ENCODE measurements at regions not wholly inside any gene's neighbourhood (a gene's known extent, or its start where the extent isn't known, plus 50 kb on each side); places are given as distances from the start of the nearest gene placed in this dataset.

DNA sequence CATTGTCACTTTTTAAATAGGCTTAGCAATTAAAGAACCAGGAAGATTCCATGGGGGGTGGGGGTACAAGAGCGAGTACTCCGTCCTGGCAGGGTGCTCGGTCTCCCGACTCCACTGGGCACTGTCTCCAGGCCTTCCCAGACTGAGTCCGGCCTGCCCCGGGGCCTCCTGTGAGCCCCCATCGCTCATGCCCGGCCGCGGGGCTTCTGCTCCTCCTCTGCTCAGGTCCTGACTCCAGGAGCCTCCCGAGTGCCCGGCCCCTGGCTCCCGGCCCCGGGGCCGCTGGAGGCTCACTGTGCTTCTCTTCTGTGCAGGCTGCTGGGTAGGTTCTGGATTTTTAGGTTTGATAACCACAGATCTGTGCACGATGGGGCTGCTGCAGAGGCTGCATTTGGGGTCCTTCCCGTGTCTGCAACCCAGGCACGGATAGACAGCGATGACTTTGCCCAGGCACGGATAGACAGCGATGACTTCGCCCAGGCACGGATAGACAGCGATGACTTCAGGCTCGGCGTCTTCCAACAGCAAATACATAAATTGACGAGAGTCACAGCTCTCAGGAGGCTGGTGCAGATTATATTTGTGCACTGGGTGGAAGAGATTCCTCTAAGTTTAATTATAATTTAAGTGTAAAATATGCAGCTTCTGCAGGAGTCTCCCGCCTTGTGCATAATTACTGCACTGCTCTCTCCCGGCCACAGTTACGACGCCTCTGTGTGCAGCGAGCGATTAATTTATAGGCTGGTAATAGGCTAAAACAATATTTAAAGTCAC, 74.8 kb upstream of the RXRA start:
- DNase-seq = no peak

DNA sequence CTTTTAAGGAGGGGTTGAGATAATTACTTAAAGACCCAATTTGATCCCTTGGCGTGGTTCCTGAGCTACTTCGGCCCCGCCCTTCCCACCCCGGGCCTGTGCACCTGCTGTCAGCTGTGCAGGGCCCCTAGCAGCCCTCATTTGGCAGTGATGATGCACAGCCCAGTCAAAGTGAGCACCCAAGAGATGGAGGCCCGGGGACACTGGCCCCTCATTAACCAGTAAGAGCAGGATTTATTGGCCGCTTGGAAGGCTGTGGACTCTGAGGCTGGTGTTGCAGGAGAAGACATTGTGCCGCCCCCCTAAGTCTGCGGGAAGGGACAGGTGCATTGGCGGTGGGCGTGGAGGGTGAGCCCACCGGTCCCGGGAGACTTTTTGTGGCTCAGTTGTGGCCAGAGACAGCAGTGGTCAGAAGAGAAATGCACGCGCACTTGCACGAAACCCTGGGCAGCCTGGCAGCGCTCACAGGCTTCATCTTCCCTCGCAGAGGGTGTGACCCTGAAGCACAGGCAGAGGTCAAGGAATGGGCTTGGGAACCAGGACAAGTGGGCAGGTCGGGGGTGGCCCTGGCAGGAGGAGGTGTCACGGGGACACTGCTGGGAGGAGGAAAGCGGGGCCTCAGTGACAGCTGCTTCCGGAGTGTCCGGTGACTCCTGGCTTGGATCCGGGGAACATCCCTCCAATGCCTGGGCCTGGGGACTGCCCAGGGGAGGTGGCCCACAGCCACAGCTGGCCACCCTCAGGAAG, 74.0 kb upstream of the RXRA start:
- DNase-seq = no peak

GRCh38 chr9:134253606-134254205, 72.5 kb upstream of the RXRA start:
- DNase-seq = no peak

DNA sequence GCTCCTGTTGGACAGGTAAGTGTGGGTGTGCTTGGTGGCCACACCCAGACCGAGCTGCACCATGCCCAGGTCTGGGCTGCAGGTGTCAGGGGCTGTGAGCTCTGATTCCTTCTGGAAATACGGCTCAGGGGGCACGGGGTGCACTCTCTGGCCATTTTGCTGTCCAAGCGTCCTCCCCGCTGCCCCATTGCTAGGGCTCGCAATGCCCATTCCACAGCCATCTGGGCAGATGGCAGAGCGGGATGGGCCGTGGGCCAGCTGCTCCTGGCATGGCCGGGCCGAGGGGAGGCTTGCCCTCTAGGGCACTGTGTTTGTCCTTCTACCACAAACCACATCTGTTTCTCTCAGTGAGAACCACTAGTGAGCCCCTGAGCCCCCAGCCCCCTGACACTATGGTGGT, 67.9 kb upstream of the RXRA start:
- DNase-seq = no peak

DNA sequence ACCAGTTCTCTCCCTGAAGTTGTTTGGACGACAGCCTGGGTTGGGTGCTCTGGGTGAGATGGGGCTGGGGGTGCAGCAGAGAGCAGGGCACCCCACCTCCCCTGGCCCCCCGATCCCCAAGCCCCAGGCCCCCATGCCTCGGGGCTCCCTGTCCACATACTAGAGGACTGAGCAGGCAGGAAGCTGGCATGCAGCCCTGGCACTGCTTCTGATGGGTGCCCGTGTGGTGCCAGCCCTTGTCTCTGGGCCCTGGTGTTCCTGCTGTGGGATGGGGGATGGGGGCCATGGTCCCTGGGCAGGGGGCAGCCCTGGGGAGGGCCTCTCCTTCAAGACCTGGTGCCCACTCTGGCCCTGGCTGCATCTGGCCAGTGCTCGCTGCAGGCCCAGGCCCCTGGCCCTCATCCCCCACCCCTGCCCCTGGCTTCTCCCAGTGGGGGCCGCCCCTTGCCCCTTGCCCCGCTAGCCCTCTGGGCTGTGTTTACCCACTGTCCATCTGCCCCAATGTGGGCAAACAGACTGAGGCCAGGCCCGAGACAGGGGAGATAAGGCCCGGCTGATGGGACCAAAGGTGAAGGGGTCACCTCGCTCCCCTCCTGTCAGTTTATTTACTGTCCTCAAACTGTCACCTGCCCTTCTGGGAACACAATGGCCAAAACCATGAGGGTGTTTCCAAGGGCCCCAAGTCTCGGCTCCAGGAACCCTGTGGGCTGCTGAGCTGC, 67.3 kb upstream of the RXRA start:
- no peak for DNase-seq

DNA sequence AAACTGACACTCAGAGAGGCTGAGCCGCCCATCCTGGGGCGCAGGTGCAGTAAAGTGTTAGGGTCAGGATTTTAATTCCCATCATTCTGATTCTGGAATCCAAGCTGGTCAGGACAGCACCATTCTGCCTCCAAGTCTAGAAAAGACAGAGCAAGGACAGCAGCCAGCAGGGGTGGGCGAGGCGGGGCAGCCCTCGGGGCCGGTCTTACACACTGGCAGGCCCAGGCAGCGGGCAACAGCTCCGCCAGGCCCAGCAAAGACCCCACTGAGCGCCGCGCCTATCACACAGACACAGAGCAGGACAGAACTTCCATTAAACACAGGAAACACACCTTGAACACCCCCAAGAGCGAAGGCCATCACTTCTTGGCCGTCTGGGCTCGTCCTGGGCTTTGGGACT, 66.5 kb upstream of the RXRA start:
- no peak for DNase-seq

DNA sequence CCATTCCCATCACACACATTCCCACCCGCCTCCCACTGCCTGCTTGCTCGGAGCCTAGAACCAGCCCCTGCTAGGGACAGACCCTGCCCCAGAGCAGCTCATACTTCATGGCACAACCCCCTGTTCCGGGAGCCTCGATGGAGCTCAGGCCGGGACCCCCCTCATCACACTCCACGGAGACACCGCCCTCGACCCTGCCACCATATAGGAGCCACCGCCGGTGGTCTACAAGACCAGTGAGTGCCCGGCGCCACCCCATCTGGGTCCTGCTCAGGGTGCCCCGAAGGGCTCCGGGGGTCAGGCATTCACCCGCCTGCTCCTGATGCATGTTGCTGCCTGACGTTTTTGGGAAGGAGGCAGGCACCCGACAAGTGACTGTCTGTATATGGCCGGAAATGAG, 65.5 kb upstream of the RXRA start:
- DNase-seq = no peak

GRCh38 chr9:134262035-134262434, 64.2 kb upstream of the RXRA start:
- DNase-seq = no peak

GRCh38 chr9:134263596-134263995, 62.7 kb upstream of the RXRA start:
- DNase-seq = no peak

DNA sequence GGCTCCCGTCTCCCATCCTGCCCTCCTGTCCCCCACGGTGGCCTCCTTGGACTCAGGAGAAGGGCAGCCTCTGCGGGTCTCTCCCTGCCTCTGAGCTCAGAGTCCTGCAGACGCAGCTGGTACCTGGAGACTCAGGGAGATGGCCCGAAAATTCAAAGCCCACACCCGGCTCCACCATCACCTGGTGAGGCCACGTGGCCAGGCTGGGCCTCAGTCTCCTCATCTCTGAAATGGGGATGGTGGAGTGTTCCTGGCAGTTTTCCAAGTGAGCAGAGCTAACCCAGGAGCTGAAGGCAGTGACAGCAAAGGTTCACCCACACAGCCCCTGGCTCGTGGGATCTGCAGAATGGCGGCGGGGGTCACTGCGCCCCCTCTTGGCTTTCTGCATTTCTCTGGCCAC, 62.1 kb upstream of the RXRA start:
- no peak for DNase-seq

GRCh38 chr9:134265078-134265477, 61.2 kb upstream of the RXRA start:
- DNase-seq = no peak

DNA sequence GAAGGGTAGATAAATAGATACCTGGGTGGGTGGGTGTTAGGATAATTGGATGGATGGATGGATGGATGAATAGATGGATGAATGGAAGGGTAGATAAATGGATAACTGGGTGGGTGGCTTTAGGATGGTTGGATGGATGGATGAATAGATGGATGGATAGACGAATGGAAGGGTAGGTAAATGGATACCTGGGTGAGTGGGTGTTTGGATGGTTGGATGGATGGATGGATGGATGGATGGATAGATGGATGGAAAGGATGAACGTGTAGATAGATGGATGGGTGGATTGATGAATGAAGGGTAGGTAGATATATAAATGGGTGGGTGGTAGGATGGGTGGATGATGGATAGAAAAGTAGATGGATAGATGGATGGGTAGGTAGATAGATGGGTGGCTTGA, 59.8 kb upstream of the RXRA start:
- DNase-seq = no peak

DNA sequence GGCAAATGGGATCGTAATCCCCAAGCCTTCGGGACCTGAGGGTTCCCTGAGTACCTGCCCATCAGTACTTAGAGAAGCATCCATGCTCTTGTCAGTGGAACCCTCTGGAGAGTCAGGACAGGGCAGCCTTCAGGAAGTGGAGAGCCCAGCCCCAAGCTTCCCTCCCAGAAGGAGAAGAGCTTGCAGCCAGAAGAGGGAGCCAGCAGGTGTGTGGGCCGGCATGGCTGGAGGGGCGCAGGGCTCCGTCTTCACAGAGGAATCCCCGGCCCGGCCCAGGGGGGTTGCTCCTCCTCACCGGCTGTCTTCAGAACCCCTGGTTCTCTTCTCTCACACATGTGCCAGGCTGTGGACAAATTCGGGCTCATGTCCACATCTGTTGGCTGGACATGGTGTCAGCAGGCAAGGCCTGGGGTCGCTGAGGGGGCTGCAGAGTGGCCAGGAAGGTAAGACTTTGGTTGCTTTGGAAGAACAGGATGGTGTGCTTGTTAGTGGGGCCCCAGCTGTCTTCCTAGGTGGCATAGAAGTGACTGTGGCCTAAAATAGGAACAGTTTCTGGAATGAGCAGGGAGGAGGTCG, 58.9 kb upstream of the RXRA start:
- no peak for DNase-seq

DNA sequence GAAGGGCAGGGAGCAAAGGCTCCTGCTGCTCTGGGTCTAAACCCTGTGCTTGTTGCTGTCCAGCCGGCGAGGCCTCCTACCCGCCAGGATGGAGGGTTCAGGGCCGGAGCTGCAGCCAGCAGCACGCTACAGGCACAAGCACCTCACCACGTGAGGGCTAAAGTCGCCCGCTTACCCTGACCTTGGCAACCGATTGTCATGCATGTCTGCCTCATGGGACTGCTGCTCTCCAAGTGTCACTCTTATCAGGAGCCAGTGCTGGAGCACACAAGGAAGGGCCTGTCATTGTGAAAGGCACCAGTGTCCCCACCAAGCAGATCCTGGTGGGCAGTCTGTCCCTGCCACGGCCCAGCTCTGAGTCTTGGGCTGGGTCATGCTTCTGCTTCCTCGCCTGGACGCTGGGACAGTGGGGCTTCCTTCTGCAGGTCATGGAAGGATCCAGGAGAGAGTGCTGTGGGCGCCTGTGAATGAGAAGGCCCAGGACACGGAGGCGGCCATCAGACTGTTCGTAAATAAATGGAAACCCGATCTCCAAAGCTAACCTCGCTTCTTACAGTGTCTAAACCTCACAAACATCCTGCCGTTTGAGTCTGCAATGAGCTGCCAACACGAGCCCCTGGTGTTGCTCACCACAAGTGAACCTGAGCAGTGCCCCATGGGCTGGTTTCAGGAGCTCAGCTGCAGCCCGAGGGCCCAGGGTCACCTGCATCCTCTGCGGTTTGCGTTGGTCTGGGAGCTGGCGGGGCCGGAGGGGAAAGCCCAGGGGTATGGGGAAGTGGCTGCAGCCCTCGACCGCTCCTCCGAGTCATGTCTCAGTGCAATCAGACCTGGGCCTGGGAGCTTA, 58.2 kb upstream of the RXRA start:
- DNase-seq = no peak

- no peak for DNase-seq
Observed at GRCh38 chr9:134268747-134269146, 57.5 kb upstream of the RXRA start.

GRCh38 chr9:134271338-134272301, 54.6 kb upstream of the RXRA start:
- no peak for DNase-seq

DNA sequence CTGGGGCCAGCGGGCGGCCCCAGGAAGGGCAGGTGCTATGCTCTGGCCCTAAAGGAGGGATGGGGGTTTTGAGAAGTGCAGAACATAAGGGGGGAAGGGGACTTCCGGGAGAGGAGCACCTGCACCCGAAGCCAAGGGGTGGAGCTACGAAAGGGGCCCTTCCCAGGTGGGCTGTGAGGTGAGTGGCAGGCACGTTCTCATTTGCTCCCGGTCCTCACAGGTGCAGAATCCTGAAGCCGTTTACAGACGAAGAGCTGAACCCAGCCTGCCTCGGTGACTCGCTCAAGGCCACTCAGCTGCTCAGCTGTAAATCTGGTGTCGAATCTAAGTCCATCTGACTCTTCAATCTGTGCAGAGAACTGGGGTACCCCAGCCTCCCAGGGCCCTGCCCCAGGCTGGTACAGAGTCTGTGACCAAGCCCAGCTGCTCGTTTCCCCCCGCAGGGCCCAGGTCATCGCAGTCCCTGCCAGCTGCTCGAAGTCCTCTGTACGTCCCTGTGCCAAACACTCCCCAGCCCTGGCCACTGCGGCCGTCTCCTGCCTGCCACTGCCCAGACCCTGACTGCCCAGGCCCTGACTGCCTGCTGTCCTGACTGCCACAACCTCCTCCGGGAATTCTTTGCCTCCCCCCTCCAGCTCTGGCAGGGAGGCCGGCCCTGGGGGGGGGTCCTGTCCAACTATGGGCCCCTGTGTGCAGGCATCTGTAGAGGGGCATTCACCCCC, 53.8 kb upstream of the RXRA start:
- DNase-seq = no peak

GRCh38 chr9:134273647-134274046, 52.6 kb upstream of the RXRA start:
- DNase-seq = no peak

DNA sequence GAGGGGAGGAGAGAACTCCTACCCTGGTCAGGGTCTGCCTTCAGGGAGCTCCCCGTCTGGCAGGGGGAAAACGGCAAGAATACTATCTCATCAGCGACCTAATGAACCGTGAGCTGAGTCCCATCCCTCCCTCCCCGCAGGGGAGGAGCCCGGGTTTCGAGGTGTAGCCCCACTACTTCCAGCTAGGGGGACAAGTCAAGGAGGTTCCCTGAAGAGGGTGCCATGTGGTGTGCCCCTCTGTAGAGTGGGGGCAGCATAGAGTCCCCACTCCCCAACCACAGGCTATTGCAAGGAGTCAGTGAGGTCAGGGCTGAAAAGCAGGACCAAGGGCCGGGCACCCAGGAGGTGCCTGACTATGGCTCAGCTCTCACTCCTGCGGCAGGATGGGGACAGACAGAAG, 50.9 kb upstream of the RXRA start:
- DNase-seq = no peak
